GM12878 (cell line): ENCODE measurements at regions not wholly inside any gene's neighbourhood (a gene's known extent, or its start where the extent isn't known, plus 50 kb on each side); places are given as distances from the start of the nearest gene placed in this dataset.

Experiments used
- ATAC-seq: fragments of 200-7000 bp; cut with Tn5 transposase; 3 replicates; pipeline ENCODE4 v1.9.1; 2020; ENCODE audit warnings: mild to moderate bottlenecking, moderate library complexity
- BruUV-seq: library from RNA; stranded (reverse); fragments of 400-500 nt; replicated peaks from 2 replicates; lab custom pipeline; 2021; lab: Mats Ljungman, UMichigan
- CTCF ChIA-PET: fragments of 300-600 bp; sonication (Branson Sonifier 250); formaldehyde crosslinking; extraction: SDS; loops from one replicate; lab custom pipeline; 2021; ENCODE audit warnings: inconsistent platforms; lab: Yijun Ruan, JAX
- POLR2A ChIA-PET: fragments of 350-600 bp; formaldehyde crosslinking; extraction: SDS; loops from one replicate; lab custom pipeline; 2021; ENCODE audit warnings: inconsistent platforms; lab: Charles Lee
- RAD21 ChIA-PET: fragments of 300-600 bp; sonication (Branson Sonifier 250); formaldehyde crosslinking; loops from one replicate; lab custom pipeline; 2023; ENCODE audit warnings: antibody characterized with exemption; ENCODE audit not compliant: unreplicated experiment; lab: Charles Lee
- SMC1A ChIA-PET: fragments of 300-600 bp; sonication (Branson Sonifier 250); formaldehyde crosslinking; loops from one replicate; lab custom pipeline; 2023; ENCODE audit not compliant: unreplicated experiment, uncharacterized antibody; lab: Charles Lee
- DNase-seq: peaks from one replicate; pipeline ENCODE4 v3.0.0-alpha.2; 2011; ENCODE audit warnings: low read depth, low spot score
- FAIRE-seq: peaks from 3 replicates; lab custom pipeline; 2011; peaks lifted over from hg19 to GRCh38; lab: Jason Lieb, UNC
- H2AFZ ChIP-seq: 2 replicates; pipeline ENCODE4 v1.6.0; 2011; ENCODE audit warnings: low read depth, low read length, control low read depth; ENCODE audit not compliant: control insufficient read depth
- H3K27ac ChIP-seq: 2 replicates; pipeline ENCODE4 v1.5.1; 2011; ENCODE audit warnings: control low read depth; ENCODE audit not compliant: control insufficient read depth, insufficient read depth
- H3K27me3 ChIP-seq, 2 experiments: replicated peaks in 1 of 2; 2 replicates each; pipeline versions ENCODE4 v1.6.0 to v1.6.1; 2011; ENCODE audit warnings: low read length in 1 of 2; ENCODE audit not compliant: control insufficient read depth in 2 of 2, insufficient read depth in 2 of 2
- H3K36me3 ChIP-seq, 2 experiments: 2 replicates each; pipeline ENCODE4 v1.5.1; 2011; ENCODE audit warnings: low read length in 1 of 2; ENCODE audit not compliant: control insufficient read depth in 2 of 2, insufficient read depth in 2 of 2
- H3K4me1 ChIP-seq: 2 replicates; pipeline ENCODE4 v1.6.1; 2011; ENCODE audit warnings: mild to moderate bottlenecking, low read length, moderate library complexity, mixed read lengths; ENCODE audit not compliant: control insufficient read depth, insufficient read depth
- H3K4me2 ChIP-seq: 2 replicates; pipeline ENCODE4 v1.6.0; 2011; ENCODE audit warnings: control low read depth; ENCODE audit not compliant: control insufficient read depth, insufficient read depth
- H3K4me3 ChIP-seq: fragments of 200-600 bp; sonication (generic); 2 replicates; pipeline ENCODE4 v1.5.1; 2016
- H3K79me2 ChIP-seq: 2 replicates; pipeline ENCODE4 v1.6.0; 2011; ENCODE audit warnings: low read length; ENCODE audit not compliant: control insufficient read depth, insufficient read depth
- H3K9ac ChIP-seq: 2 replicates; pipeline ENCODE4 v1.8.0; 2011; ENCODE audit warnings: low read length, control low read depth, mixed read lengths; ENCODE audit not compliant: control insufficient read depth, insufficient read depth
- H3K9me3 ChIP-seq: replicated peaks from 3 replicates; pipeline ENCODE4 v1.5.1; 2011; ENCODE audit warnings: mild to moderate bottlenecking, low read length; ENCODE audit not compliant: control insufficient read depth, insufficient read depth
- H4K20me1 ChIP-seq: 2 replicates; pipeline ENCODE4 v1.6.0; 2011; ENCODE audit not compliant: control insufficient read depth, insufficient read depth
- DPF2 ChIP-seq: fragments of 450-650 bp; IDR thresholded peaks from 2 replicates; pipeline ENCODE4 v1.6.1; 2017; ENCODE audit warnings: mild to moderate bottlenecking
- EED ChIP-seq: sonication (generic); IDR thresholded peaks from 2 replicates; pipeline ENCODE4 v1.6.1; 2016; ENCODE audit warnings: antibody characterized with exemption, low read depth
- EGR1 ChIP-seq, 2 experiments: IDR thresholded peaks; 1 replicate in 1 of 2; 2 replicates in 1 of 2; pipeline ENCODE4 v1.6.1; 2011 to 2012; ENCODE audit warnings: low read depth in 2 of 2, low read length in 2 of 2, borderline replicate concordance in 1 of 2, mild to moderate bottlenecking in 1 of 2, moderate library complexity in 1 of 2
- HDAC2 ChIP-seq: fragments of 200-600 bp; sonication (generic); IDR thresholded peaks from 2 replicates; pipeline ENCODE4 v1.6.1; 2017
- JUND ChIP-seq: IDR thresholded peaks from 2 replicates; pipeline ENCODE4 v1.6.1; 2012; ENCODE audit warnings: low read depth, mild to moderate bottlenecking, low read length, improper control_type of control experiment, moderate library complexity
- POLR2A ChIP-seq: IDR thresholded peaks from 2 replicates; pipeline ENCODE4 v1.6.1; 2011; ENCODE audit warnings: low read depth, mild to moderate bottlenecking, low read length
- POU2F2 ChIP-seq: IDR thresholded peaks from 3 replicates; pipeline ENCODE4 v1.6.1; 2011; ENCODE audit warnings: low read depth, mild to moderate bottlenecking, low read length, borderline replicate concordance
- SIX5 ChIP-seq: IDR thresholded peaks from 2 replicates; pipeline ENCODE4 v1.6.1; 2011; ENCODE audit warnings: mild to moderate bottlenecking, low read depth, low read length, moderate library complexity; ENCODE audit not compliant: severe bottlenecking
- ZSCAN29 ChIP-seq: fragments of 450-650 bp; IDR thresholded peaks from 2 replicates; pipeline ENCODE4 v1.6.1; 2017; ENCODE audit warnings: mild to moderate bottlenecking, moderate library complexity
- WGBS: methylation state at CpG from one replicate; pipeline ENCODE4 v1.1.6; 2016; ENCODE audit warnings: low lambda C conversion rate; ENCODE audit not compliant: insufficient replicate concordance, insufficient coverage; ENCODE audit errors: missing lambda C conversion rate; 5-methylcytosine and 5-hydroxymethylcytosine counted together
- in situ Hi-C: fragments of 300-500 bp; cut with MboI; formaldehyde crosslinking; loops from 9 replicates; pipeline ENCODE4 v1.14.3; 2018; ENCODE audit warnings: mixed read lengths
- intact Hi-C: fragments of 100-400 bp; cut with micrococcal nuclease; formaldehyde crosslinking; loops from one replicate; pipeline ENCODE4 v1.14.2; 2022; ENCODE audit not compliant: unreplicated experiment
- TF ChIP-seq, protein P1 (sequence below): fragments of 450-650 bp; IDR thresholded peaks from 2 replicates; pipeline ENCODE4 v1.6.1; 2017; ENCODE audit warnings: antibody characterized with exemption, mild to moderate bottlenecking, moderate library complexity
- TF ChIP-seq, protein P2 (sequence below): fragments of 450-650 bp; formaldehyde crosslinking; IDR thresholded peaks from 2 replicates; pipeline ENCODE4 v1.5.0; 2022; ENCODE audit warnings: mild to moderate bottlenecking, missing genetic modification characterization
- TF ChIP-seq, protein P3 (sequence below): fragments of 450-650 bp; IDR thresholded peaks from 2 replicates; pipeline ENCODE4 v1.6.1; 2014; ENCODE audit warnings: mild to moderate bottlenecking
- TF ChIP-seq, protein P4 (sequence below): fragments of 450-650 bp; conservative IDR thresholded peaks from 2 replicates; pipeline ENCODE4 v1.6.1; 2017; ENCODE audit warnings: mild to moderate bottlenecking, moderate library complexity

DNA sequence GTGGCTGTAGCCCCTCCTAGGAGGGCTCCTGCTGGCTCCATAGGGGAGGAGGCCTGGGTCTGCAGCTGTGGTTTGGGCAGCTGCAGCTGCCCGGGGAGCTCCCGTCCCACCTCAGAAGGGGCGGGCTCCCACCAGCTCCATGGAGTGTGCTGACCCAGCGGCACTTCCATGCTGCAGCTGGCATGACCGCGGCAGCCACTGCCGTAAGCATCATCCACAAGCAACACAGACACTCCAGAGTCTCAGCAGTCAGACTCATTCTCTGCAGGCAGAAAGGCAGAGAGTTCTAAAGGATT lies 660.1 kb upstream of the RAB6C start (continued):
- TF ChIP-seq SIX5 (no peak), HDAC2 (no peak), EGR1 (IDR thresholded peaks at IDR 0.05; ENCODE audit: borderline replicate concordance in 1 of 2, low read depth in 2 of 2, low read length in 2 of 2) (no peak), EED (no peak), JUND (no peak)
- TF ChIP-seq, protein P1, sequence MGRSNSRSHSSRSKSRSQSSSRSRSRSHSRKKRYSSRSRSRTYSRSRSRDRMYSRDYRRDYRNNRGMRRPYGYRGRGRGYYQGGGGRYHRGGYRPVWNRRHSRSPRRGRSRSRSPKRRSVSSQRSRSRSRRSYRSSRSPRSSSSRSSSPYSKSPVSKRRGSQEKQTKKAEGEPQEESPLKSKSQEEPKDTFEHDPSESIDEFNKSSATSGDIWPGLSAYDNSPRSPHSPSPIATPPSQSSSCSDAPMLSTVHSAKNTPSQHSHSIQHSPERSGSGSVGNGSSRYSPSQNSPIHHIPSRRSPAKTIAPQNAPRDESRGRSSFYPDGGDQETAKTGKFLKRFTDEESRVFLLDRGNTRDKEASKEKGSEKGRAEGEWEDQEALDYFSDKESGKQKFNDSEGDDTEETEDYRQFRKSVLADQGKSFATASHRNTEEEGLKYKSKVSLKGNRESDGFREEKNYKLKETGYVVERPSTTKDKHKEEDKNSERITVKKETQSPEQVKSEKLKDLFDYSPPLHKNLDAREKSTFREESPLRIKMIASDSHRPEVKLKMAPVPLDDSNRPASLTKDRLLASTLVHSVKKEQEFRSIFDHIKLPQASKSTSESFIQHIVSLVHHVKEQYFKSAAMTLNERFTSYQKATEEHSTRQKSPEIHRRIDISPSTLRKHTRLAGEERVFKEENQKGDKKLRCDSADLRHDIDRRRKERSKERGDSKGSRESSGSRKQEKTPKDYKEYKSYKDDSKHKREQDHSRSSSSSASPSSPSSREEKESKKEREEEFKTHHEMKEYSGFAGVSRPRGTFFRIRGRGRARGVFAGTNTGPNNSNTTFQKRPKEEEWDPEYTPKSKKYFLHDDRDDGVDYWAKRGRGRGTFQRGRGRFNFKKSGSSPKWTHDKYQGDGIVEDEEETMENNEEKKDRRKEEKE, result no peak

DNA sequence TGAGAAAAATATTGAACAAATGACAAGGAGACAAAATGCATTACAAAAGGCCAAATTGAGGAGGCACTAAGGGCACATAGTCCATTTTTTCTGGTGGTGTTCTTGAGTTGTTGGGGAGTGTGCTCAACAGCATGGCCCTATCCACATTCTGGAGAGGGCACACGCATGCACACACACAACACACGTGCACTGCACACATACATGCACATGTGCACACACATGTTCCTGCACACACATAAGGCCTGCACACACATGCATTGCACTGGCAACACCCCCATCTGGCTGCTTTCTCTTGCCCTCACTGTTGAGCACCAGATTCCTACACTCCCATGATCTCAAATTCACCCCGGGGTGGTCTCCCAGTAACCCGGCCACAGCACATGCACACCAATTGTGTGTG lies 659.2 kb upstream of the RAB6C start:
- no TSS peak for BruUV-seq
- H4K20me1 ChIP-seq, result no peaks in the 10 kb centered on the region
- RAD21 ChIA-PET, result no interaction called here
- in situ Hi-C loops (no loop called here), intact Hi-C loops (no loop called here)
- ATAC-seq (no peak), FAIRE-seq (no peak), DNase-seq (no peak)
- H3K27me3 ChIP-seq, result no peaks in the 10 kb centered on the region
- H3K4me1 ChIP-seq, result no peaks in the 10 kb centered on the region
- SMC1A ChIA-PET, result no interaction called here
- 87% methylated on average over 4 of the region's 4 CpGs for WGBS
- H3K27ac ChIP-seq, result no peak overlapping the region
- H3K4me2 ChIP-seq, result no peak overlapping the region
- H3K36me3 ChIP-seq, result no peaks in the 10 kb centered on the region
- CTCF ChIA-PET, result no interaction called here
- POLR2A ChIA-PET, result no interaction called here
- H2AFZ ChIP-seq, result no peak overlapping the region
- H3K4me3 ChIP-seq, result no peak overlapping the region
- H3K79me2 ChIP-seq, result no peaks in the 10 kb centered on the region
- H3K9ac ChIP-seq, result no peak overlapping the region
- H3K9me3 ChIP-seq, result no peaks in the 10 kb centered on the region
- TF ChIP-seq, protein P2, sequence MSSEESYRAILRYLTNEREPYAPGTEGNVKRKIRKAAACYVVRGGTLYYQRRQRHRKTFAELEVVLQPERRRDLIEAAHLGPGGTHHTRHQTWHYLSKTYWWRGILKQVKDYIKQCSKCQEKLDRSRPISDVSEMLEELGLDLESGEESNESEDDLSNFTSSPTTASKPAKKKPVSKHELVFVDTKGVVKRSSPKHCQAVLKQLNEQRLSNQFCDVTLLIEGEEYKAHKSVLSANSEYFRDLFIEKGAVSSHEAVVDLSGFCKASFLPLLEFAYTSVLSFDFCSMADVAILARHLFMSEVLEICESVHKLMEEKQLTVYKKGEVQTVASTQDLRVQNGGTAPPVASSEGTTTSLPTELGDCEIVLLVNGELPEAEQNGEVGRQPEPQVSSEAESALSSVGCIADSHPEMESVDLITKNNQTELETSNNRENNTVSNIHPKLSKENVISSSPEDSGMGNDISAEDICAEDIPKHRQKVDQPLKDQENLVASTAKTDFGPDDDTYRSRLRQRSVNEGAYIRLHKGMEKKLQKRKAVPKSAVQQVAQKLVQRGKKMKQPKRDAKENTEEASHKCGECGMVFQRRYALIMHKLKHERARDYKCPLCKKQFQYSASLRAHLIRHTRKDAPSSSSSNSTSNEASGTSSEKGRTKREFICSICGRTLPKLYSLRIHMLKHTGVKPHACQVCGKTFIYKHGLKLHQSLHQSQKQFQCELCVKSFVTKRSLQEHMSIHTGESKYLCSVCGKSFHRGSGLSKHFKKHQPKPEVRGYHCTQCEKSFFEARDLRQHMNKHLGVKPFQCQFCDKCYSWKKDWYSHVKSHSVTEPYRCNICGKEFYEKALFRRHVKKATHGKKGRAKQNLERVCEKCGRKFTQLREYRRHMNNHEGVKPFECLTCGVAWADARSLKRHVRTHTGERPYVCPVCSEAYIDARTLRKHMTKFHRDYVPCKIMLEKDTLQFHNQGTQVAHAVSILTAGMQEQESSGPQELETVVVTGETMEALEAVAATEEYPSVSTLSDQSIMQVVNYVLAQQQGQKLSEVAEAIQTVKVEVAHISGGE (CRISPR knock-in tag), result no peak
- TF ChIP-seq, protein P3, sequence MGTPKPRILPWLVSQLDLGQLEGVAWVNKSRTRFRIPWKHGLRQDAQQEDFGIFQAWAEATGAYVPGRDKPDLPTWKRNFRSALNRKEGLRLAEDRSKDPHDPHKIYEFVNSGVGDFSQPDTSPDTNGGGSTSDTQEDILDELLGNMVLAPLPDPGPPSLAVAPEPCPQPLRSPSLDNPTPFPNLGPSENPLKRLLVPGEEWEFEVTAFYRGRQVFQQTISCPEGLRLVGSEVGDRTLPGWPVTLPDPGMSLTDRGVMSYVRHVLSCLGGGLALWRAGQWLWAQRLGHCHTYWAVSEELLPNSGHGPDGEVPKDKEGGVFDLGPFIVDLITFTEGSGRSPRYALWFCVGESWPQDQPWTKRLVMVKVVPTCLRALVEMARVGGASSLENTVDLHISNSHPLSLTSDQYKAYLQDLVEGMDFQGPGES, result no peak
- TF ChIP-seq EED (no peak), POU2F2 (no peak), DPF2 (no peak), ZSCAN29 (no peak), POLR2A (no peak)
- TF ChIP-seq, protein P4, sequence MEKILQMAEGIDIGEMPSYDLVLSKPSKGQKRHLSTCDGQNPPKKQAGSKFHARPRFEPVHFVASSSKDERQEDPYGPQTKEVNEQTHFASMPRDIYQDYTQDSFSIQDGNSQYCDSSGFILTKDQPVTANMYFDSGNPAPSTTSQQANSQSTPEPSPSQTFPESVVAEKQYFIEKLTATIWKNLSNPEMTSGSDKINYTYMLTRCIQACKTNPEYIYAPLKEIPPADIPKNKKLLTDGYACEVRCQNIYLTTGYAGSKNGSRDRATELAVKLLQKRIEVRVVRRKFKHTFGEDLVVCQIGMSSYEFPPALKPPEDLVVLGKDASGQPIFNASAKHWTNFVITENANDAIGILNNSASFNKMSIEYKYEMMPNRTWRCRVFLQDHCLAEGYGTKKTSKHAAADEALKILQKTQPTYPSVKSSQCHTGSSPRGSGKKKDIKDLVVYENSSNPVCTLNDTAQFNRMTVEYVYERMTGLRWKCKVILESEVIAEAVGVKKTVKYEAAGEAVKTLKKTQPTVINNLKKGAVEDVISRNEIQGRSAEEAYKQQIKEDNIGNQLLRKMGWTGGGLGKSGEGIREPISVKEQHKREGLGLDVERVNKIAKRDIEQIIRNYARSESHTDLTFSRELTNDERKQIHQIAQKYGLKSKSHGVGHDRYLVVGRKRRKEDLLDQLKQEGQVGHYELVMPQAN, result no peak
